Stimulated activated CD4-positive, alpha-beta T cell treated with anti-CD3 and anti-CD28 coated beads, Interleukin-4, amount 100 ng/mL, for 24 hours (primary cell): ENCODE measurements at regions not wholly inside any gene's neighbourhood (a gene's known extent, or its start where the extent isn't known, plus 50 kb on each side); places are given as distances from the start of the nearest gene placed in this dataset.

Experiments used
- DNase-seq: peaks from one replicate; pipeline ENCODE4 v3.0.0-alpha.2; 2020

- no peak for DNase-seq
Observed at GRCh38 chr12:107564946-107565345, 120.7 kb upstream of the PWP1 start.

- DNase-seq, result no peak
Observed at GRCh38 chr12:107565551-107565950, 120.0 kb upstream of the PWP1 start.

- DNase-seq, result no peak
Observed at GRCh38 chr12:107567876-107568619, 117.6 kb upstream of the PWP1 start.

GRCh38 chr12:107568718-107569117 is 116.9 kb upstream of the PWP1 start:
- no peak for DNase-seq

GRCh38 chr12:107570721-107571120 is 114.9 kb upstream of the PWP1 start:
- DNase-seq, result no peak

GRCh38 chr12:107571492-107571891 is 114.1 kb upstream of the PWP1 start:
- DNase-seq, result no peak

- no peak for DNase-seq
Observed at GRCh38 chr12:107574691-107575090, 110.9 kb upstream of the PWP1 start.

- no peak for DNase-seq
Observed at GRCh38 chr12:107580750-107581618, 104.6 kb upstream of the PWP1 start.

GRCh38 chr12:107581619-107582015 is 104.0 kb upstream of the PWP1 start:
- DNase-seq, result no peak

GRCh38 chr12:107583551-107583950 is 102.0 kb upstream of the PWP1 start:
- no peak for DNase-seq

GRCh38 chr12:107584563-107584962 is 101.0 kb upstream of the PWP1 start:
- DNase-seq, result no peak

- no peak for DNase-seq
Observed at GRCh38 chr12:107586256-107586970, 99.2 kb upstream of the PWP1 start.

GRCh38 chr12:107590413-107590812 is 95.2 kb upstream of the PWP1 start:
- DNase-seq, result no peak

GRCh38 chr12:107590814-107591375 is 94.7 kb upstream of the PWP1 start:
- no peak for DNase-seq

GRCh38 chr12:107593713-107594381 is 91.8 kb upstream of the PWP1 start:
- no peak for DNase-seq

GRCh38 chr12:107594995-107595394 is 90.6 kb upstream of the PWP1 start:
- no peak for DNase-seq

GRCh38 chr12:107597695-107598410 is 87.7 kb upstream of the PWP1 start:
- no peak for DNase-seq

GRCh38 chr12:107598906-107599305 is 86.7 kb upstream of the PWP1 start:
- DNase-seq, result no peak

- DNase-seq, result no peak
Observed at GRCh38 chr12:107600581-107601144, 84.9 kb upstream of the PWP1 start.

- no peak for DNase-seq
Observed at GRCh38 chr12:107602446-107602845, 83.2 kb upstream of the PWP1 start.

- no peak for DNase-seq
Observed at GRCh38 chr12:107605293-107605692, 80.3 kb upstream of the PWP1 start.
